ENCODE measurements at regions not wholly inside any gene's neighbourhood (a gene's known extent, or its start where the extent isn't known, plus 50 kb on each side); places are given as distances from the start of the nearest gene placed in this dataset.

GRCh38 chr12:21993438-21993981 is 52.3 kb upstream of the ABCC9 start:
- intact Hi-C loops (cut with micrococcal nuclease) (loop anchor here (2.0 kb wide), 2 partner anchors 53 to 89 kb away; partner anchors contain the start of gene CMAS), in situ Hi-C loops (cut with MboI) (no loop called here)
- peak; percentile 69 for TF ChIP-seq PCBP2 (IDR thresholded peaks at IDR 0.05; ENCODE audit: low read depth, low read length, poor library complexity, severe bottlenecking)
- TF ChIP-seq HNRNPK (IDR thresholded peaks at IDR 0.05; ENCODE audit: low read depth, low read length, poor library complexity, severe bottlenecking), result peak; percentile 79
- TF ChIP-seq, protein P1, sequence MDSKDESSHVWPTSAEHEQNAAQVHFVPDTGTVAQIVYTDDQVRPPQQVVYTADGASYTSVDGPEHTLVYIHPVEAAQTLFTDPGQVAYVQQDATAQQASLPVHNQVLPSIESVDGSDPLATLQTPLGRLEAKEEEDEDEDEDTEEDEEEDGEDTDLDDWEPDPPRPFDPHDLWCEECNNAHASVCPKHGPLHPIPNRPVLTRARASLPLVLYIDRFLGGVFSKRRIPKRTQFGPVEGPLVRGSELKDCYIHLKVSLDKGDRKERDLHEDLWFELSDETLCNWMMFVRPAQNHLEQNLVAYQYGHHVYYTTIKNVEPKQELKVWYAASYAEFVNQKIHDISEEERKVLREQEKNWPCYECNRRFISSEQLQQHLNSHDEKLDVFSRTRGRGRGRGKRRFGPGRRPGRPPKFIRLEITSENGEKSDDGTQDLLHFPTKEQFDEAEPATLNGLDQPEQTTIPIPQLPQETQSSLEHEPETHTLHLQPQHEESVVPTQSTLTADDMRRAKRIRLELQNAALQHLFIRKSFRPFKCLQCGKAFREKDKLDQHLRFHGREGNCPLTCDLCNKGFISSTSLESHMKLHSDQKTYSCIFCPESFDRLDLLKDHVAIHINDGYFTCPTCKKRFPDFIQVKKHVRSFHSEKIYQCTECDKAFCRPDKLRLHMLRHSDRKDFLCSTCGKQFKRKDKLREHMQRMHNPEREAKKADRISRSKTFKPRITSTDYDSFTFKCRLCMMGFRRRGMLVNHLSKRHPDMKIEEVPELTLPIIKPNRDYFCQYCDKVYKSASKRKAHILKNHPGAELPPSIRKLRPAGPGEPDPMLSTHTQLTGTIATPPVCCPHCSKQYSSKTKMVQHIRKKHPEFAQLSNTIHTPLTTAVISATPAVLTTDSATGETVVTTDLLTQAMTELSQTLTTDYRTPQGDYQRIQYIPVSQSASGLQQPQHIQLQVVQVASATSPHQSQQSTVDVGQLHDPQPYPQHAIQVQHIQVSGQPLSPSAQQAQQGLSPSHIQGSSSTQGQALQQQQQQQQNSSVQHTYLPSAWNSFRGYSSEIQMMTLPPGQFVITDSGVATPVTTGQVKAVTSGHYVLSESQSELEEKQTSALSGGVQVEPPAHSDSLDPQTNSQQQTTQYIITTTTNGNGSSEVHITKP (IDR thresholded peaks at IDR 0.05; ENCODE audit: partially characterized antibody), result no peak
- peak; percentile 26 for TF ChIP-seq PCBP1 (IDR thresholded peaks at IDR 0.05; ENCODE audit: low read depth, low read length, poor library complexity, severe bottlenecking)
- Histone ChIP-seq H3K9me1 (ENCODE audit: control insufficient read depth, insufficient read depth, low read length) (no peaks in the 10 kb centered on the region), H3K27ac (ENCODE audit: extremely low read depth, low read depth, low read length) (peak overlapping the region; percentile 74; the same call in 2 of the 3 replicates), H3K27me3 (ENCODE audit: control insufficient read depth in 2 of 2, insufficient read depth in 2 of 2, low read length in 2 of 2) (no peaks in the 10 kb centered on the region), H4K20me1 (replicated peaks; ENCODE audit: control insufficient read depth, insufficient read depth, low read length) (no peaks in the 10 kb centered on the region), H3K36me3 (ENCODE audit: control insufficient read depth, insufficient read depth, low read length) (no peaks in the 10 kb centered on the region), H3K4me2 (ENCODE audit: insufficient read depth, low read length) (no peak overlapping the region), H3K4me1 (replicated peaks in 1 of 2; ENCODE audit: control insufficient read depth in 2 of 2, insufficient read depth in 2 of 2, low read length in 2 of 2) (peaks cover 0 to 11% of the 10 kb centered on the region in 2 experiments; a peak in 2 of 5 replicates), H3K9me3 (replicated peaks; ENCODE audit: control insufficient read depth, insufficient read depth, low read depth, low read length) (no peaks in the 10 kb centered on the region), H2AFZ (ENCODE audit: low read depth, low read length) (peak overlapping the region; percentile 90; the same call in 1 of the 2 replicates), H3K79me2 (ENCODE audit: control insufficient read depth, insufficient read depth, low read length) (no peaks in the 10 kb centered on the region), H3K4me3 (no peak overlapping the region), H3K9ac (ENCODE audit: insufficient read depth in 1 of 2, low read depth in 2 of 2, low read length in 2 of 2) (no peak overlapping the region)
- ATAC-seq, result peak; percentile 23; the same call in 2 of the 3 replicates
- FAIRE-seq, result no peak
- no TSS peak for BruUV-seq (replicated peaks)
- WGBS (ENCODE audit: insufficient coverage, low coverage, missing lambda C conversion rate), result 50% methylated on average over 1 of the region's 2 CpGs
- CTCF ChIA-PET (ENCODE audit: low intra/inter-chr PET ratio), result no interaction called here
- POLR2A ChIA-PET, result no interaction called here
- DNase-seq (ENCODE audit: extremely low read depth in 1 of 4, low spot score in 3 of 4), result no peak

Data from K562 (cell line).